ENCODE measurements at regions not wholly inside any gene's neighbourhood (a gene's known extent, or its start where the extent isn't known, plus 50 kb on each side); places are given as distances from the start of the nearest gene placed in this dataset.

DNA sequence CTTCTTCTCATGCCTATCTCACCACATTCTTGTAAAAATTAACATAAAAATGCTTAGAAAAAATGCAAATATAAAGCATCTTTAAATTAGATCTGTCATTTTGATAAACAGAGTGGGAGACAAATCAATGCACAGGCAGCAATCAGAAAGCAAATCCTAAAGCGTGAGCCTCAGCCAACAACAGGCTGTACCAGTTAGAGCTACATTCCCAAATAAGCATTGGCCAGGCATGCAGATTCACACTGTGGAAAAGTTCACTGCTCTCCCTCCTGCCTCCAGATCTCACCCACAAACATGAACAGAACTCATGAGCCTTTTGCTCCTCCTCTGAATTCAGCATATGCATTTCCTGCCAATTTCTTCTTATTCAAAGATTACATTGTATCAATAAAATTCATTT is 115.2 kb upstream of the FAT3 start:
- intact Hi-C loops (cut with micrococcal nuclease; ENCODE audit: unreplicated experiment): no loop called here
- no TSS peak for BruUV-seq (replicated peaks)

DNA sequence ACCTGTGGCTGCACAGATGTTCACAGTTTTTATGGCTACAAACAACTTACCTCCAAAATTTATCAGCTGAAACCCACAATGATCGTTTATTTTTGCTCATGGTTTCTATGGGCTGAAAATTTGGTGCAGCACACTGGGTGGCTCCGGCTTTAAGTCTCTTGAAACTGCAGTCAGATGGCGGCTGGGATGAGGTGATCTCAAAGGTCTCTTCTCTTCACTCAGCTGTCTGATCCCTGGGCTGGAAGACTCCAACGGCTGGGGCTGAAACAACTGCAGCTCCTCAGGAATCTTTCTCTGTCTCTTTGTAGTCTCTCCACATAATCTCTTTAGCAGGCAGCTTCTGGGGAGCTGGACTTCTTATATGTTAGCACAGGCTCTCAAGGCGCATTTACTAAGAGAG is 117.3 kb upstream of the FAT3 start:
- intact Hi-C loops (cut with micrococcal nuclease; ENCODE audit: unreplicated experiment): no loop called here
- in situ Hi-C loops (cut with HindIII; ENCODE audit: low pct_unique_long_range_greater_than_20kb, low sequenced_read_pairs): no loop called here

More for the DNA sequence above, 115.2 kb upstream of the FAT3 start:
- H3K27me3 ChIP-seq (ENCODE audit: control insufficient read depth, insufficient read depth, low read length): no peaks in the 10 kb centered on the region
- ChIA-PET CTCF (no interaction called here), POLR2A (no interaction called here)
- H3K9me3 ChIP-seq (ENCODE audit: control insufficient read depth, insufficient read depth, low read depth, low read length): no peaks in the 10 kb centered on the region
- H3K4me1 ChIP-seq (ENCODE audit: control insufficient read depth, insufficient read depth, low read length): no peaks in the 10 kb centered on the region
- ATAC-seq: no peak
- no peak for DNase-seq (ENCODE audit: low read depth, low spot score)
- in situ Hi-C loops (cut with HindIII; ENCODE audit: low pct_unique_long_range_greater_than_20kb, low sequenced_read_pairs): no loop called here
- H3K27ac ChIP-seq (ENCODE audit: low read length): no peak overlapping the region
- TF ChIP-seq POLR2AphosphoS5 (IDR thresholded peaks at IDR 0.05; ENCODE audit: low read depth, low read length): no peak
- TF ChIP-seq, protein P1, sequence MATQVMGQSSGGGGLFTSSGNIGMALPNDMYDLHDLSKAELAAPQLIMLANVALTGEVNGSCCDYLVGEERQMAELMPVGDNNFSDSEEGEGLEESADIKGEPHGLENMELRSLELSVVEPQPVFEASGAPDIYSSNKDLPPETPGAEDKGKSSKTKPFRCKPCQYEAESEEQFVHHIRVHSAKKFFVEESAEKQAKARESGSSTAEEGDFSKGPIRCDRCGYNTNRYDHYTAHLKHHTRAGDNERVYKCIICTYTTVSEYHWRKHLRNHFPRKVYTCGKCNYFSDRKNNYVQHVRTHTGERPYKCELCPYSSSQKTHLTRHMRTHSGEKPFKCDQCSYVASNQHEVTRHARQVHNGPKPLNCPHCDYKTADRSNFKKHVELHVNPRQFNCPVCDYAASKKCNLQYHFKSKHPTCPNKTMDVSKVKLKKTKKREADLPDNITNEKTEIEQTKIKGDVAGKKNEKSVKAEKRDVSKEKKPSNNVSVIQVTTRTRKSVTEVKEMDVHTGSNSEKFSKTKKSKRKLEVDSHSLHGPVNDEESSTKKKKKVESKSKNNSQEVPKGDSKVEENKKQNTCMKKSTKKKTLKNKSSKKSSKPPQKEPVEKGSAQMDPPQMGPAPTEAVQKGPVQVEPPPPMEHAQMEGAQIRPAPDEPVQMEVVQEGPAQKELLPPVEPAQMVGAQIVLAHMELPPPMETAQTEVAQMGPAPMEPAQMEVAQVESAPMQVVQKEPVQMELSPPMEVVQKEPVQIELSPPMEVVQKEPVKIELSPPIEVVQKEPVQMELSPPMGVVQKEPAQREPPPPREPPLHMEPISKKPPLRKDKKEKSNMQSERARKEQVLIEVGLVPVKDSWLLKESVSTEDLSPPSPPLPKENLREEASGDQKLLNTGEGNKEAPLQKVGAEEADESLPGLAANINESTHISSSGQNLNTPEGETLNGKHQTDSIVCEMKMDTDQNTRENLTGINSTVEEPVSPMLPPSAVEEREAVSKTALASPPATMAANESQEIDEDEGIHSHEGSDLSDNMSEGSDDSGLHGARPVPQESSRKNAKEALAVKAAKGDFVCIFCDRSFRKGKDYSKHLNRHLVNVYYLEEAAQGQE (IDR thresholded peaks at IDR 0.05; ENCODE audit: insufficient read depth in 1 of 2, low read depth in 2 of 2, low read length in 1 of 2): no peak
- no peak for TF ChIP-seq SIN3A (IDR thresholded peaks at IDR 0.05; ENCODE audit: borderline replicate concordance, insufficient read depth, low read depth, low read length)
- TF ChIP-seq, protein P2, sequence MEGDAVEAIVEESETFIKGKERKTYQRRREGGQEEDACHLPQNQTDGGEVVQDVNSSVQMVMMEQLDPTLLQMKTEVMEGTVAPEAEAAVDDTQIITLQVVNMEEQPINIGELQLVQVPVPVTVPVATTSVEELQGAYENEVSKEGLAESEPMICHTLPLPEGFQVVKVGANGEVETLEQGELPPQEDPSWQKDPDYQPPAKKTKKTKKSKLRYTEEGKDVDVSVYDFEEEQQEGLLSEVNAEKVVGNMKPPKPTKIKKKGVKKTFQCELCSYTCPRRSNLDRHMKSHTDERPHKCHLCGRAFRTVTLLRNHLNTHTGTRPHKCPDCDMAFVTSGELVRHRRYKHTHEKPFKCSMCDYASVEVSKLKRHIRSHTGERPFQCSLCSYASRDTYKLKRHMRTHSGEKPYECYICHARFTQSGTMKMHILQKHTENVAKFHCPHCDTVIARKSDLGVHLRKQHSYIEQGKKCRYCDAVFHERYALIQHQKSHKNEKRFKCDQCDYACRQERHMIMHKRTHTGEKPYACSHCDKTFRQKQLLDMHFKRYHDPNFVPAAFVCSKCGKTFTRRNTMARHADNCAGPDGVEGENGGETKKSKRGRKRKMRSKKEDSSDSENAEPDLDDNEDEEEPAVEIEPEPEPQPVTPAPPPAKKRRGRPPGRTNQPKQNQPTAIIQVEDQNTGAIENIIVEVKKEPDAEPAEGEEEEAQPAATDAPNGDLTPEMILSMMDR (IDR thresholded peaks at IDR 0.05): no peak
- TF ChIP-seq TCF7L2 (IDR thresholded peaks at IDR 0.05; ENCODE audit: low read depth, low read length): no peak
- H3K4me3 ChIP-seq (ENCODE audit: low read depth in 2 of 2, low read length in 2 of 2): no peak overlapping the region
- H3K36me3 ChIP-seq (ENCODE audit: control insufficient read depth, insufficient read depth, low read length): no peaks in the 10 kb centered on the region

More for the DNA sequence above, 117.3 kb upstream of the FAT3 start:
- DNase-seq (ENCODE audit: low read depth, low spot score) (no peak), ATAC-seq (no peak)
- H3K27me3 ChIP-seq (ENCODE audit: control insufficient read depth, insufficient read depth, low read length): no peaks in the 10 kb centered on the region
- BruUV-seq (replicated peaks): no TSS peak
- no peaks in the 10 kb centered on the region for H3K9me3 ChIP-seq (ENCODE audit: control insufficient read depth, insufficient read depth, low read depth, low read length)
- no peak overlapping the region for H3K27ac ChIP-seq (ENCODE audit: low read length)
- H3K36me3 ChIP-seq (ENCODE audit: control insufficient read depth, insufficient read depth, low read length): no peaks in the 10 kb centered on the region
- ChIA-PET POLR2A (no interaction called here), CTCF (no interaction called here)
- no peak overlapping the region for H3K4me3 ChIP-seq (ENCODE audit: low read depth in 2 of 2, low read length in 2 of 2)
- no peak for TF ChIP-seq POLR2AphosphoS5 (IDR thresholded peaks at IDR 0.05; ENCODE audit: low read depth, low read length)
- TF ChIP-seq, protein P1 (IDR thresholded peaks at IDR 0.05; ENCODE audit: insufficient read depth in 1 of 2, low read depth in 2 of 2, low read length in 1 of 2): no peak
- TF ChIP-seq, protein P2 (IDR thresholded peaks at IDR 0.05): no peak
- no peak for TF ChIP-seq SIN3A (IDR thresholded peaks at IDR 0.05; ENCODE audit: borderline replicate concordance, insufficient read depth, low read depth, low read length)
- no peak for TF ChIP-seq TCF7L2 (IDR thresholded peaks at IDR 0.05; ENCODE audit: low read depth, low read length)
- H3K4me1 ChIP-seq (ENCODE audit: control insufficient read depth, insufficient read depth, low read length): no peaks in the 10 kb centered on the region
